GM12874 (cell line): ENCODE measurements at regions not wholly inside any gene's neighbourhood (a gene's known extent, or its start where the extent isn't known, plus 50 kb on each side); places are given as distances from the start of the nearest gene placed in this dataset.

ENCODE experiments used
- CTCF ChIP-seq: IDR thresholded peaks from 2 replicates; pipeline ENCODE4 v1.5.1; 2011; ENCODE audit warnings: low read depth, mild to moderate bottlenecking, control low read depth, low read length, moderate library complexity; ENCODE audit not compliant: insufficient read depth

GRCh38 chr19:29075149-29075548 lies 137.8 kb downstream of the UQCRFS1 start:
- no peak for TF ChIP-seq CTCF

DNA sequence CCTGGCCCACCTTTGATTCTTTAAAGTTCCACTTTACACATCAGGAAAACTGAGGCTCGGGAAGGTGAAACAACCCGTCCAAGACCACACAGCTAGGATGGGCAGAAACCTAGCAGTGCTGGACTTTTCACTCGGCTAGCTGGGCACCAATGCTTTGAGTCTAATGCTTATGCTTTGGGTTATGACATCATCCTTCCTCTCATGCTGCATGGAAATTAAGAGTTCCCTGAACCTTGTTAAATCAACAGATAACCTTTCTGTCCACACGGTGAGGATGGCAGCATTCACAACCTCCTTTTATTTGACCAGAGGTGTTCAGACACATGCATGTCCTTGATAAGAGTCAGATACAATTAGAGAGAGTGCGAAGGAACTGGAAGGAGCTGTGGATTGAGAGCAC lies 138.4 kb downstream of the UQCRFS1 start:
- TF ChIP-seq CTCF: no peak

DNA sequence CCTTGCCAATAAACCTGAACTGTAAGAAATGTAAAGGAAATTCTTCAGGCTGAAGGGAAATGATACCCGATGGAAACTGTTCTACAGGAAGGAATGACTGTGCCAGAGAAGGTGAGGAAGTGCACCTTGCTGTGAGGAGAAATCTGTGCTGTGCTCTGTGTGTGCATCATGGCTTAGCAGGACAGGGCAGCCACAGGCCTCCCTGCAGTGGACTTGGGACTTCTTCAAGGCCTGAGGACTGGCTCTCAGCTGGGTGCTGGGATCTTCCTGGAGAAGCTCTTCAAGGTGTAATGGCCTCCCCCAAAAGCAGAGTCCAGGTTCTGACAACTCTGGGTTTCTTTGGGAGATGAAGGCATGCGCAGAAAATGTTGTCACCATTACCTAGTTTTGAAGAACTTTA lies 145.1 kb downstream of the UQCRFS1 start:
- no peak for TF ChIP-seq CTCF

- no peak for TF ChIP-seq CTCF
These were observed 150.2 kb downstream of the UQCRFS1 start for GRCh38 chr19:29062475-29063435.

- no peak for TF ChIP-seq CTCF
These were observed 152.1 kb downstream of the UQCRFS1 start for GRCh38 chr19:29060813-29061364.

- no peak for TF ChIP-seq CTCF
These were observed 156.4 kb downstream of the UQCRFS1 start for GRCh38 chr19:29056535-29056934.

GRCh38 chr19:29054886-29055675 lies 157.9 kb downstream of the UQCRFS1 start:
- TF ChIP-seq CTCF: no peak
